ENCODE measurements at regions not wholly inside any gene's neighbourhood (a gene's known extent, or its start where the extent isn't known, plus 50 kb on each side); places are given as distances from the start of the nearest gene placed in this dataset.

DNA sequence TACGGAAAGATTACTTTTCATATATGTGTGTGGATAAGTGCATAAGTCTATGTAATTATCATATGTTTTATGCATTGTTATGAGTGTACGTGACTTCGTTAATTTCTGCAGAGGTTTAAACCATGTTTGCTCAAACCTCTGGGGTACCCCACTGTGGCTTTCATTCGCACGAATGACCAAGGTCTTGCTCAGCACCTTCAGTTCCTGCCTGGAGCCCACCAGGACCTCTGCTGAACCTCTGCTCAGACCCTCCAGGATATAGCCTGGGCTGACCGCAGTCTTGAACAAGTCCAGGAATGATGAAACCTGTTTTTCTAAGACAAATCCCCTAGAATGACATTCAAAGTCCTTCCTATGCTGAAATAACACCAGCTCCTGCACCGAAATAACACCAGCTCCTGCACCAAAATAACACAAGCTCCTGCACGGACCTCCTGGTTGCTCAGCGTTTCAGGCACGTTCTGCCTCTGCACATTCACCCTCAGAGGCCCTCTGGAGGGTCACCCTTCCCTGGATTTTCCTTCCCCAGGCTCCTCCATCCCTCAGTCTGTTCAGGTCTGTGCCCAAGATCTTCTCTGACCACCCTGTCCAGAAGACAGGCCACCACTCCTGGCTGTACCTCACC is 99.7 kb upstream of the BOD1 start:
- no peak for DNase-seq (ENCODE audit: insufficient read length, low spot score)

DNA sequence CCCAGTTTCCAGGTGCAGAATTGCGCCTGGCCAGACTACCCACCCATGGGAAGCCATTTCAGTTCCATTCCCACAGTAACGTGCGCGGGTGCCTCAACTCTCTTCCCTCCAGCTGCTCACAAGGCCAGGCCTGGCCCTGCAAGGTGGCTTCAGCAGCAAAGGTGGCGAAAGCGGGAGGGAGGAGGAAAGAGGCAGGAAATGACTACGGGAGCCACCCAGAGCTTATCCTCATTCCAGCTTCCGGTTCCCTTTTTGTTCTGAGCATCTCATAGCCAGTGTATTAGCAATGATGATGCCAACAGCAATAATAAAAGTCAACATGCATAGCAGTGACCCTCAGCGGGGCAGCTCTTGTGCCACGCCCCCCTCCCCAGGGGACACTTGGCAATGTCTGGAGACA is 101.5 kb upstream of the BOD1 start:
- FAIRE-seq (no peak), DNase-seq (ENCODE audit: insufficient read length, low spot score) (no peak)

More for the DNA sequence above, 99.7 kb upstream of the BOD1 start:
- no peak for FAIRE-seq

DNA sequence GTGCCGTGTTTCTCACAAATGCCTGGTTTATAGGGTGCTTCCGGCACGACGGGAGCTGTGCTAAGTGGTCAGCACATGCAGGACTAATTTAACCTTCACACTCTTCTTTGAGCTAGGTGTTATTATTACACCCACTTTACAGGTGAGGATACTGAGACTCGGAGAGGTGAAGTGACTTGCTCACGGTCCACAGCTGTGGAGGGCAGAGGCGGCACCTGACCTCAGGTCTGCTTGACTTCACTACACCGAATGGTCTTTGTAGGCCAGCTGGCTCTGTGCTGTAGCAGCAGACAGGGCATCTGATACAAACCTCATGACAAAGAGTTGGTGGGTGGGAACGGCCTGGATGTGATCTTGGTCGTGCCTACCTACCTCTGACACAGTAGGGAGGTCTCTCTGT is 102.0 kb upstream of the BOD1 start:
- FAIRE-seq, result no peak
- no peak for DNase-seq (ENCODE audit: insufficient read length, low spot score)

DNA sequence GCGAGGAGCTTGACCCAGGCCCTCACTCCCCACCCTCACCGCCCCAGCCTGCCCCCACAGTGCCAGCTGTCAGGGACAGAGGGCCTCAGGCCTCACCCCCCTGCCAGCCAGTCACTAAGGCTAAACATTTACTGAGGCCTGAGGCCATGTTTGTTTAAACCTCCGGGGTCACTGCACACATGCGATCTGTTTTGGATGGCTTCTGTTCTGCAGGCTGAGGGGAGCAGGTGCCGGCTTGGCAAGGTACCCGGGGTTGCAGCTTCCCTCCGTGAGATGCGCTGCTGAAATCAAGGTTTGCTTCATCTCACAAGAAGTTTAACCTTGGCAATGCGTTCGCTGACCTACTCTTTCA is 103.3 kb upstream of the BOD1 start:
- FAIRE-seq (no peak), DNase-seq (ENCODE audit: insufficient read length, low spot score) (no peak)

DNA sequence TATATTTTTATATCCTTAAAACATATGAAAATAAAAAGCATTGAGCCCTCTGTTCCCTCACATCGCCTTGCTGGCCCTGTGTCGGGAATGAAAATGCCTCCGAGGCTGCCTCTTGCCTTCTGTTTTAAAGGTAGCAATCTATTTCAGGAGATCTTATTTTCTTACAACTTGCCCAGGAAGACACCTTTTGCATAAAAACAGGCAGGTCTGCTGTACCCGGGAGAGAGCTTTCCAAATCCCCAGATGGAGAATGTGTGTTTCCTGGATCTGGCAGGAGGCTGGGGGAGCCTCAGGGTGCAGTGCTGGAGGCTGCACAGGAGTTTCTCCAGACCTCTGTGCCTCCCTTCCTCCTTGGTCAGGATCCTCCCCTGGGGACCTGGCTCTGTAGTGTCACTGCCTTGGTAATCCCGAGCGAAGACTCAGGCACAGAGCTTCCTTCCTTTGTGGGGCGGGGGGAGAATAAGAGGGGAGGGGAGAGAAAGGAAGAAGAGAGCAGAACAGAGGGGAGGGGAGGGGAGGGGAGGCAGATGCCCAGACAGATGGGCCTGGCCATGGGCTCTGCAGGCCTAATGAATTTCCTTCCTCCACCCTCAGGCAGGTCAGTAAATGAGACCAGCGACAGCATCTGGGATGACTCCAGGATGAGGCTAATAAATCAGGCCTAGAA is 104.0 kb upstream of the BOD1 start:
- DNase-seq (ENCODE audit: insufficient read length, low spot score), result no peak
- no peak for FAIRE-seq

DNA sequence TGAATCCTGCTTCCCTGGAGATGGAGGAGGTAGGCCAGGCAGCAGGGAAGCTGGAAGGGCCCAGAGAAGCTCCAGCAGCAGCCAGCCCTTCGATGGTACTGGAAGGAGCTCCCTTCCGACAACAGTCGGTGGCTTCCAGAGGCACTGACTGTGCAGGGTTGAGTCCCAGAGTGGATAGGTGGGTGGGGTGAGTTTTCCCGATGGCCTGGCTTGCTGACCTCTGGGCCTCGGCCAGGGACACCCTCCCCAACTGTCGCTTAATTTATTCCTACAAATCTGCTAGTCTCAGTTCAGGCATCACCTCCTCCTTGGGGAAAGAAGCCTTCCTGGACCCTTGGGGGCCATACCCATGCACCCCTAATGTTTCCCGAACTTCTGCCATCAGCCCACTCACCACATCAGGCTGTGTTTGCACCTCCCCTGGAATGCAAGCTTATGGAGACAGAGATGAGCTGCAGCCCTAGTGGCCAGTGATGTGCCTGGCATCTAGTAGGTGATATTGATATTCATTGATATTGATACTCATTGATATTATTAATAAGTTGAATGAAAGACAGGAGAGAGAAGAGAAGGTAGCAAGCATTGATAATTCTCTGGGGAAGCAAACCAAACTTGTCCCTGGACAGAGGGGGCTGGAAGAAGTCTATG is 104.6 kb upstream of the BOD1 start:
- FAIRE-seq, result no peak
- DNase-seq (ENCODE audit: insufficient read length, low spot score), result no peak

DNA sequence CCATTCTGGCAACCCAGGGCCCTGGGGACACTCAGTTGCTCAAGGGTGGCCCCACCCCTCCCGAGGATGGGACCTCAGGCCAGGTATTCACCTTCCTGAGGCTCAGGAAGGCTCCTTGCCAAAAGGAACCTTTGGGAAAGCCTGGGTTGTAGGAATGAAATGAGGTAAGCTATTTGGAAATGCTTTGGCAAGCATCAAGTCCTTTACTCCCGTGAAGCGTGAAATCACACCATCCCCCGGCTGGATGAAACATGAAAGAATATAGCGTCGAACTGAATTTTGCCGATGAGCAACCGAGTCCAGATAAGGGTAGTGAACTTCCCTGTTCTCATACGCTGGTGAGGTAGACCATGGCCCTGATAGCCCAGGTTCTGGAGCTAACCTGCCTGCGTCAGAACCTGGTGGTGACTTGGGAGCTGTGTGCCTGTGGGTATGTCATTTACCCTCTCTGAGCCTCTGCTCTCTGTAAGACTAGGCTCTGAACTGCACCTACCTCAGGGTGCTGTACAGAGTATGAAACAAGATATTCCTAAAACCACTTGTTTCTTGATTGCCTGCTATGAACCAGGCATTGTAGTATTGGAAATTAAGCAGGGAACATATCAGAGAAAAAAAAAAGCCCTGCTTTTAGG is 105.3 kb upstream of the BOD1 start:
- FAIRE-seq, result no peak
- DNase-seq (ENCODE audit: insufficient read length, low spot score), result no peak

DNA sequence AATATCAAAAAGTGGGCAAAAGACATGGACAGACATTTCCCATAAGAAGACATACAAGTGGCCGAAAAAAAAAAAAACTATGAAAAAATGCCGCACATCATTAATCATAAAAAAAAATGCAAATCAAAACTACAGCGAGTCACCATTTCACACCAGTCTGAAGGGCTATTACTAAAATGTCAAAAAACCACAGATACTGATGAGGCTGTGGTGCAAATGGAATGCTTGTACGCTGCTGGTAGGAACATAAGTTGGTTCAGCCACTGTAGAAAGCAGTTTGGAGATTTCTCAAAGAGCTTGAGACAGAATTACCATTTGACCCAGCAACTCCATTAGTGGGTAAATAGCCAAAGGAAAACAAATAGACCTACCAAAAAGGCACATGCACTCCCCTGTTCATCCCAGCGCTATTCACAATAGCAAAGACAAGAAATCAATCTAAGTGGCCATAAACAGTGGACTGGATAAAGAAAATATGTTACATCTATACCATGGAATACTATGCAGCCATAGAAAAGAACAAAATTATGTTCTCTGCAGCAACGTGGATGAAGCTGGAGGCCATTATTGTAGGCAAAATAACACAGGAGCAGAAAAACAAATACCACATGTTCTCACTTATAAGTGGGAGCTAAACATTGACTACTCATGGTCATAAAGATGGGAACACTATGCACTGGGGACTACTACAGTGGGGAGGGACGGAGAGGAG is 110.6 kb upstream of the BOD1 start:
- FAIRE-seq, result no peak
- no peak for DNase-seq (ENCODE audit: insufficient read length, low spot score)

DNA sequence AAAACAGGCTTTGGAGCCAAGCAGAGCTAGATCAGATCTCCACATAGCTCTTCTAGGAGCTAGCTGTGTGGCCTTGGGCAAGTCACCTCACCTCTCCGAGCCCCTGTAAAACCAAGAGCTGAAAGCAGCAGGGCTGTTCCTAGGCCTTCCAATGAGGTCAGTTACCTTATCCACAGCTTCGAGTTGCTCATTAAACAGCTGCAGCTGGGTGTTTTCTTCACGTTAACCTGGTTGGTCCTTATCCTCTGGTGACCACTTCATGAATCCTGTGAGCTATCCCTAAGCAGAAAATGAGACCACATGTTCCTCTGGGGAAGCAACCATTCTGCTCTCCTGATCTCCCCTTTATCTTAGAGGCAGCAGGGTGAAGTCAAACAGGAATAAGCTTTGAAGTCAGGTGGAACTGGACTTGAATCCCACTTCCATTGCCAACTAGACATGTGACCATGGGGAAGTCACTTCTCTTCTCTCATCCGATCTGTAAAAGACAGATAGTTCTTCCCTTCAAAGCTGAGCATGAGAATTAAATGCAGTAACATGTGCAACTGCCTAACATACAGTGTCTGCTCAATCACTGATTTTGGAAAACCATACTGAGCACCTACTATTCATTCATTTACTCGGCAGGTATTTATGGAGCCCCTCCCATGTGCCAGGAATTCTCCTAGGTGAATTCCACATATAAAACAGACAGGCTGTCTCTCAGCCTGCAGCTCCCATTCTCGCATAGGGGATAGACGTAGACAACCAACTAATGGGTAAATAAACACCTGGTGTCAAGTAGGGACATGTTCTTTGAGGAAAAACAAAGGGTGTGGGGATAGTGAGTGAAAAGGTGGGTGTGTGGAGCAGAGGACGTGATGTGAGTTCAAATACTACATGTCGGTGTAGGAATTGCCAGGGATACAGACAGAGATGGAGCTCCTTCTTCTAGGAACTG is 111.7 kb upstream of the BOD1 start:
- no peak for DNase-seq (ENCODE audit: insufficient read length, low spot score)
- no peak for FAIRE-seq

DNA sequence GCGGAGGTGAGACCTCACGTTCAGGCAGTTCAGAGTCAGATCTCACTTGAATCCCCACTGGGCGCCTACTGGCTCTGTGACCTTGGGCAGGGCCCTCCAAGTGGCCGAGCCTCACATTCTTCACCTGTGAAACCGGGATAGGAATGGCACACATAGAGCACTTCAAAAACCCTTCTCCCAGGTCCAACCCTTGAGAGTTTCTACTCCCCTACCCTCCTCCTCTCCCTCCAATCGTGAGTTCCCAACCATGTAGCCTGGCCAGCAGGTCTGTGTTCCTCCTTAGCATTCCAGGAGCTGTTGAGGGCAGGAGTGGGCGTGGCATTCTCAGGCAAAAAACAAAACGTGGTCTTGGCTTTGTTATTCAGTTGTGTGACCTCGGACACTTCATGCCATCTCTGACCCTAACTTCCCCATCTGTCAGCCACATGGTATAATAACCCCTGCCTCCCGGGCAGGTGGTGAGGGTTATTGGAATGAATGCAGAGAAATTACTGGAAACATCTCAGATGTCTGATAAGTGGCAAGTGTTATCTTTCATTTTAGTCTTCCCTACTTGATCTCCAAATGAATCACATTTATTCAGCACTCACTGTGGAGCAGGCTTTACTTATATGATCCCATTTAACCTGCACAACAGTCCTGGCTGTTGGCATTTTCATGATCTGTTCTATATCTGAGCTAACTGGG is 112.8 kb upstream of the BOD1 start:
- FAIRE-seq (no peak), DNase-seq (ENCODE audit: insufficient read length, low spot score) (no peak)

DNA sequence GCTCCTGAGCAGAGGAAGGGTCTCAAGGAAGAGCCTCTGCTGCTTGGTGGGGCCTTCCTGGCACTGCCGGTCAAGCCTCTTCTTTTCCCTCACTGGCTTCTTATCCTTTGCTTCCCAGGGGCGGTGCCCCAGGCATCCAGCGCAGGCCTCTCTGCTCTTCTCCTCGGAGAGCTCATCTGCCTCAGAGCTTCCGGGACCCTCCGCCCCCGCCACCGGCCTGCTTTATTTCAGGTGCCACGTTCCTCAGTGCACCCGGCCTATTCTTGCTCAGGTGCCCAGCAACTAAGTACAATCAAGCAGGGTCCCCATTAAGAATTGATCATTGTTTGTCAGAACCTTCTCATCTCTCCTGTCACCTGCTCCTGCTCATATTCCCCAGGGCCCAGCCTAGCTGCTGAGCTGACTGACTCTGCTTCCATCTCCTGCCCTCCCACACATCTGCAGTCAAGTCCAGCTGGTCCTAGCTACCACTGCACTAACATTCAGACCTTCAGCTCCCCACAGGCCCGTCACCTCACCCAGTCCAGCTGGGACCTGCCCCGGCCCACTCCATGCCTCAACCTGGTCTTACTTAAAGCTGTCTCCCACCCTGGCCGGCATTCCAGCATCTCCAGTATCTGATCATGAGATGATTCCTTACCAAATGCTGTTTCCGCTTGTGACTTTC is 114.3 kb upstream of the BOD1 start:
- DNase-seq (ENCODE audit: insufficient read length, low spot score) (no peak), FAIRE-seq (no peak)

DNA sequence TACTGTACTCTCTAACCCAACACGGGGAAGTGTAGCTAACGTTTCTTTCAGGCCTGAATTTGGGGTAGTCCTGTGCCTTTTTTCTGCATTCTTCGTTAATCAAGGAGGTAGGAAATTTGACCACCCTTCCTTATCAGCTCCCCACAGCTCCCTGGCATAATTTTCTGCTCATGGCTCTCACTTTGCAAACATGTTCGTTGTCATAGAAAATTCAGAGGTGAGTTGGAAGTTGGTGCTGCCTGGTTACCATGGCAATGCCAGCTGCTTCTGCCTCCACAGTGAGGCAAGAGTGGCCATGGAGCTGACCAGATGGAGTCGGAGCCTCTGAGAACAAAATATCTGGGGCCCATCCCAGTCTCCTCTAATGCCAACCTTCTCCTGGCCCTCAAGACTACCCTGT is 116.6 kb upstream of the BOD1 start:
- no peak for FAIRE-seq
- DNase-seq (ENCODE audit: insufficient read length, low spot score), result no peak

DNA sequence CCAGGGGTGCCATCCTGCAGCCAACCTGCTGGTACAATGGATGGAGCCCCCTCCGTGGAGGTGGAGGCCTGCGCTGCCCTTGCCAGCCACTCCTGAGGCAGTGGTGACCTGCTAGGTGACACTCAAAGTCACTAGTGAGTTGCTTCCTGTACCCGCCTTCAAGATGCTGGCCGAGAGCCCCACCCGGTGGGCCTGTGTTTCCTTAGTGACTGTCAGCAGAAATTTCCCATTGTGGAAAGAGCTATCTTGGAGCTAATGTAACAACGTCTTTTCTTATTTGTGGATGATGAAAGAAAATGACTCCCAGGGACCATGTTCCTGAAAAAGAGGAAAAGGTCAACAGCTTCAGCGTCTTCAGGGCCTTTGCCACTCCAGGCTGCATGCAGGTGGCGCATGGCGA is 117.0 kb upstream of the BOD1 start:
- FAIRE-seq, result no peak
- DNase-seq (ENCODE audit: insufficient read length, low spot score), result no peak

DNA sequence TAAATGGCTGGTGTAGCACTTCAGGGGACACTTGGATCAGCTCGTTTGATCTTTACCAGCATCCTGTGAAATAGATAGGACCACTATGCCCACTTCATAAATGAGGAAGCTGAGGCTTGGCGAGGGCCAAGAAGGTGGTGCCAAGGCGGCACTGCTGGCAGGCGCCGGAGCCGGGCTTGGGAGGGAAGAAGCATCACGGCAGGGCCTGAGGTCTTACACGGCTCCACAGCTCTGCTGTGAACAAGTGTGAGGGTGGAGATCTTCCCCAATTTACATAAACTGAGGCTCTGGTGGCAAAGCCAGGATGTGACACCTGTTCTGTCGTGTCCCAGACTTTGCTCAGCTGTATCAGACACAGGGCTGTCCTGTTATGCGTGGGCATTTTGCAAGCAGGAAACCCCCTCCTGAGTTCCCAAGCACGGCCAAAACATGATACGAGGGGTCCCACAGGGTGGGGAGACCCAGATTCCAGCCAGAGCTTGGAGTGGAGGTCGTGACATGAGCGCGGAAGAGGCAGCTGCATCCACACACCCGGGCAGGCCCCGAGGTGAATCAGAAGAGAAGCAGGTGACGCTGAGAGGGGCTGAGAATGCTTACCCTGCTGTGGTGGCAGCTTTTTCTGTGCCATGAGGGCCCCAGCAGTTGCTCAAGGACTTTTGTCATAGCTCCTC is 117.5 kb upstream of the BOD1 start:
- DNase-seq (ENCODE audit: insufficient read length, low spot score), result no peak
- no peak for FAIRE-seq

DNA sequence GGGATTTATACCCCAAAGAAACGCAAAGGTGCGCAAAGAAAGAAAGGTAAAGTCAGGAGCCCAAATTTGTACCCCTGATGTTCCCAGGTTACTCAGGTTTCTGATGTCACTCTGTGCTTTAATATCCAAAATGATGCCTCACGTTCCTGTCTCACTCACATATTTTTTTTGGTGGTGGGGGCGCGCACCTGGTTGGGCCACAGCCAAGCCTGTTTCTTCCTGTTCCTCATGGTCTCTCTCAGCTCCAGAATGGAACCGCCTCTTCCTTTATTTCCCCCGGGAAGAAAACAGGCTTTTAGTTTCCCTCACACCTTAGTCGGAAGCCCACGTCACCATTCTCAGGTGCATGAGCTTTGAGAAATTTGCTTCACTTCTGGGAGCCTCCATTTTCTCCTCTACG is 118.3 kb upstream of the BOD1 start:
- FAIRE-seq (no peak), DNase-seq (ENCODE audit: insufficient read length, low spot score) (no peak)

DNA sequence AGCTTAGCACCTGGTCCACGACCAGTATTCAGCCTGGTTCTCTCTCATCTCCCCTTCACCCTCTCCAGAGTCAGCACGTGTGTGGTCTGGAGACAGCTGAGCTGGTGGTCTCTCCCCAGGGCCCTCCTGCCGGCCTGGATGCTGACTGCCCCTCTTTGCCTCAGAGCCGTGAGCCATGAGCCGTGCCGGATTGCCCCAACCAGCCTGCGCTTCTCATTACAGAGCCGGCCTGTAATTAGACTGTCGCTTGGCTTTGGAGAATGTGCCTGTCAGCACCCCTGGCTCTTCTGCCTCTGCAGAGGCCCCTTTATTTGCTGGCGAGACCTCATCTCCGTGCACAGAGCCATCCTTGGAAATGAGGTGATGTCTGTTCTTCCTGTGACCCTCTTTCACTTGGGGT is 118.7 kb upstream of the BOD1 start:
- DNase-seq (ENCODE audit: insufficient read length, low spot score) (no peak), FAIRE-seq (no peak)

DNA sequence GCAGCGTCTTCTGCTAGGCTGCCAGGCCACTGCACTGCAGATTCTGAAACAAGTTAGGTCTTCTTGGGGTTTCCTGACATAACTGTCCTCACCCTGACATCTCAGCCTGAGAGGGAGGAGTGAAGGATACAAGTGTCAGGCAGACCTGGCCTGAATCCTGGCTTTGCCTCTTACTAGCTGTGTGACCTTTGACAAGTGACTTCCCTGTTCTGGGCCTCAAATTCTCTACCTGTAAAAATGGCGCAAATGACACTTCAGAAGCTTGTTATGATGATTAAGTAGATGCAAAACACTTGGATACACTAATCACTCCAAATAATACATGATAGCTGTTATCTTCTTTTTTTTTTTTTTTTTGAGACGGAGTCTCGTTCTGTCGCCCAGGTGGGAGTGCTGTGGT is 119.2 kb upstream of the BOD1 start:
- FAIRE-seq, result no peak
- DNase-seq (ENCODE audit: insufficient read length, low spot score), result no peak

DNA sequence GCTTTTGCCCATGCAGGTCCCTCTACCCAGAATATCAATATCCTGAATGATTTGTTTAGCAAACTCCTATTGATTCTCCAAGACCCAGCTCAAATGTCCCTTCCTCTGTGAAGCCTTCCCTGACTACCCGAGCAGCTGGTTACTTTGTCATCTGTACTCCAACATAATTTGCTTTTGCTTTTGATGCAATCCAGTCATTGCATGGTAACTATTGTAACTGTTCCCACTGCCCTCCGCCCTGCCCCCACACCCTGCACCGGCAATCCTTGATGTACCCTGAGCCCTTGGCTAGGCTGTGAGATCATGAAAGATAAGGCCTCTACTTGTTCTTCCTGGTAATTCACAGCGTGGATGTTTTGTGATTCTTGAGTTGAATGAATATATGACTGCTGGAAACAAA is 119.9 kb upstream of the BOD1 start:
- no peak for DNase-seq (ENCODE audit: insufficient read length, low spot score)
- FAIRE-seq, result no peak
